CD1c-positive myeloid dendritic cell (primary cell): ENCODE measurements at regions not wholly inside any gene's neighbourhood (a gene's known extent, or its start where the extent isn't known, plus 50 kb on each side); places are given as distances from the start of the nearest gene placed in this dataset.
"Not testable (repeated sequence)": the region's sequence is repeated elsewhere in the genome, so short reads cannot be mapped to it uniquely, and the experiment has no call there.

Experiments used
- DNase-seq: peaks from one replicate; pipeline ENCODE4 v3.0.0-alpha.2; 2016; ENCODE audit errors: extremely low spot score

DNA sequence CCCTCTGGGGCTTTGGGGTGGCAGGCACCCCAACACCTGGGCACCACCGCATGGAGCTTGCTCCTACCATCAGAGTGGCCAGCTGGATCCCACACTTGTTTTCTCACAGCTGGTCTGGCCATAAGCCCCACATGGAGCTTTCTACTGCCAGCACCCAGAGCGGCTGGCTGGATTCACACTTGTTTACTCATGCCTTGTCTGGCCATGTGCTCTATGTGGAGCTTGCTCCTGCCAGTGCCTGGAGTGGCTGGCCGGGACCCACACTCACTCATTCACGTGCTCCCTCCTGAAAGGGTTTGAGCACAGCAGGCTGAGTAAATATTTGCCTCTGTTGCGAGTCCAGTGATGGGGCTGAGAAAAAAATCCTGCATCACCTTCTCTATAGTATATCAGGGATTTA is 487.0 kb downstream of the CD109 start:
- no peak for DNase-seq

GRCh38 chr6:74181471-74181870 is 485.5 kb downstream of the CD109 start:
- DNase-seq: no peak

GRCh38 chr6:74177506-74177905 is 481.5 kb downstream of the CD109 start:
- DNase-seq: no peak

- DNase-seq: not testable (repeated sequence)
Measured at GRCh38 chr6:74170550-74170949, 474.5 kb downstream of the CD109 start.

DNA sequence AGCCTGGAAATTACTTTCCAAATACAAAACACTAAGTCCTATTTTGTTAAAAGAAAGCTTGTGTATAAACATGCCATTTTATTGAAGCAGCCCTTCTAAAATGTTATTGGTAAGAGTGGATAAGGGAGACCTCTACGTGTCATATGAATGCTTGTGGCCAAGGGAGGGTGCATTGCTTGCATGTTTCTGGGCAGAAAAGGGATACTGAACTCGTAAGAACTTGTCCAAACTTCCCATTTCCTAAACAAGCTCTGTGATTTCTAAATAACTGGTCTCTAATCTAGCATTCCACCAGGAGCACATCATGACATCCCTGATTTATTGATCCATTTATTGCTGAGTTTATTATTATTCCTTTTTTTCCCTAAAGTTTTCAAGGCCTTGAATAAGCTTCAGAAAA is 474.1 kb downstream of the CD109 start:
- no peak for DNase-seq

DNA sequence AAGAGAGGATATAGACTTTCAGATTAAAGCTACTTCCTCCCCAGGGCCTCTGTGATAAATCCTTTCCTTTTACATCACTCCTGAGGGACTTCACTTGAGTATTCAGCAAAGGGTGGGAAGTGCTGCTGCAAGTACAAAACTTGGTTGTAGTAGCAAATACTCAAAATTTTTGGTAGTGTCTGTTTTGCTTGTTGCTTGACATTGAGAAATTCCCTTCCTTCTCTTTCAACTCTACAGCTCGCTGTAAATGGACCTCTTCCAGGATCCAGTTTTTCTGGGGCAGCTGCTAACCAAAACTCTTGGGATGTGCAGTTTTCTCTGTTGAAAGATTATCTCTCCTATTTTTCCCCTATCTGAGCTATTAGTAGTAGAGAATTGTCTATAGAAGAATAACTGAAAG is 472.0 kb downstream of the CD109 start:
- DNase-seq: no peak

GRCh38 chr6:74167511-74167910 is 471.5 kb downstream of the CD109 start:
- DNase-seq: no peak

DNA sequence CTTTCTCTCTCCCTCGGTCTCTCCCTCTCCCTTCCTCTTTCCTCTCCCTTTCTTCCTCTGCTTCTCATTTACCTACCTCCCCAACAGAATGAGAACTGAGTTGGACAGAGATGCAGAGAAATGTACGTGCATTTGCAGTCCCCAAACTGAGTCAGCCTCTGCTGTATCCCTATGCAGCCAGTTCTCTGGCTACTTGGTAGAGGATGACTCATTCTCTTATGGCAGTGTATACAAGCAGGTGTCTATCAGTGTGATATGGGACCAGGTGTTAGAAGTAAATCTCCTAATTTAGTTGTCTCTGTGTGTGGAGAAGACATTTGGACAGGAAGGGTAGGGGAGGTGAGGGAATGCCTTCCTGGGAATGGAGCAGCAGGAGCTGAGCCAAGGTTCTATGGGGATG is 470.8 kb downstream of the CD109 start:
- DNase-seq: no peak

GRCh38 chr6:74161380-74161779 is 465.4 kb downstream of the CD109 start:
- no peak for DNase-seq

- DNase-seq: no peak
Measured at GRCh38 chr6:74152096-74152675, 456.2 kb downstream of the CD109 start.

GRCh38 chr6:74145931-74146330 is 449.9 kb downstream of the CD109 start:
- DNase-seq: no peak

- no peak for DNase-seq
Measured at GRCh38 chr6:74137911-74138310, 441.9 kb downstream of the CD109 start.

GRCh38 chr6:74134327-74134726 is 438.3 kb downstream of the CD109 start:
- DNase-seq: no peak

DNA sequence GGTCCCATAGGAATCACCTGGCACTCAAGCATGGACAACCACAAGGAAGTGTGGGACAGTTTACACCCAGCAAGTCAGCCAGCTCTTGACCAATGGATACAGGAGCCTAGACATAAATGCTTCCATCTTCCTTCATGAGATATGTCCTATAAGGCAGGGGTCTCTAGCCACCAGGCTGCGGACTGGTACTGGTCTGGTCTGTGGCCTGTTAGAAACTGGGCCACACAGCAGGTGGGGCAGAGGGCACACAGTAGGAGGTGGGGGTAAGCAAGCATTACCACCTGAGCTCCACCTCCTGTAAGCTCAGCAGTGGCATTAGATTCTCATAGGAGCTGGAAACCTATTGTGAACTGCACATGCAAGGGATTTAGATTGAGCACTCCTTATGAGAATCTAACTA is 437.1 kb downstream of the CD109 start:
- DNase-seq: no peak

DNA sequence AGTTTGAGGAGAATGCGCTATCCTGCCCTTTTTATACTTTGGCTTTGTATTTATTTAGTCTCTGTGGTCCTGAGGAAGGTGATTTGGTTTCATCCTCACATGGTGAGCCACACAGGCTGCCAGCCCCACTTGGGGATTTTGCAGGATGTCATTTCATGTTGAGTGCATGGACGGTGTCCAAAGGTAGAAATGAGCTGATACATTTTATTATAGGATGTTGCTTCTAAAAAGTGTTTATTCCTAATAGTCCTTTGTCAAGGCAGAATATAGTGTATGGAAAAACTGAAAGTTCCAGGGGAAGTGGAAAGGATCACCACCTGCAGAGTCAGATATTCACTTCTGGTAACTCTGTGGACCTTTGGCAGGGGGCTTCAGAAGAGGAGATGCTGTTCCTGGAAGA is 434.6 kb downstream of the CD109 start:
- no peak for DNase-seq

GRCh38 chr6:74128536-74128935 is 432.5 kb downstream of the CD109 start:
- no peak for DNase-seq

DNA sequence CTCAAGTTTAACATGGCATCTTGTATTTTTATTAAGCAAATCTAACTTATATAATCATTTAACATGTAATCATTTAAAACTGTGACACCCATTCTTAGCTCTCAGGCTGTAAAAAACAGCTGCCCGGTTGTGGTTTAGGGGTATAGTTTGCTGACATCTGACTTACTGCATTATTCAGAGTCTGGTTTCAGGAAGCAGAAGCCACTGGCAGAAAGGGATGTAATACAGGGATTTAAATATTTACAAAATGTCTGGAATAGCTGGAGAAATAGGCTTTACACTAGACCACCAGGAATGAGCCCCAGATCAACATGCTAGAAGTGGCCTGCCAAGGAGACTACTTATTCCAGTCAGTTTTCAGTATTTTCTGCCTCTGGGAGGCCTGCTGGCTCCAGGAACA is 421.1 kb downstream of the CD109 start:
- no peak for DNase-seq

DNA sequence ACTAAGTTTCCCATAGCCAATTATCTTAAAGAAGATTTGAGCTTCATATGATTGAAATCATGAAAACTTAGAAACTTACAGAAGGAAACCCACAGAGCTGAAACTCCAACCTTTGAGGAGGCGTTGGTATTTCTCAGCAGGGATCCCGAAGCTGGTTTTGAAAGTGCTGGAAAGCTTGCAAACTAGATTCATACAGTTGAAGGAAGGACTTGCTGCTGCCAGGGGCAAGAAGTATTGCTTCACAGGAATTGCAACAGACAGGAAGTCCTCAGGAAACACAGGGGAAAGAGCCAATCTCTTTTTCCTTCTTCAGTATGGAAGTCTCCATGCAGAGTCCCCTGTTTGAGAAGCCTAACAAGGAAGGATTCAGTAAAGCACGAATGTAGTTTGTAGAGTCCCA is 419.7 kb downstream of the CD109 start:
- no peak for DNase-seq

GRCh38 chr6:74114428-74114827 is 418.4 kb downstream of the CD109 start:
- DNase-seq: peak; percentile 18

DNA sequence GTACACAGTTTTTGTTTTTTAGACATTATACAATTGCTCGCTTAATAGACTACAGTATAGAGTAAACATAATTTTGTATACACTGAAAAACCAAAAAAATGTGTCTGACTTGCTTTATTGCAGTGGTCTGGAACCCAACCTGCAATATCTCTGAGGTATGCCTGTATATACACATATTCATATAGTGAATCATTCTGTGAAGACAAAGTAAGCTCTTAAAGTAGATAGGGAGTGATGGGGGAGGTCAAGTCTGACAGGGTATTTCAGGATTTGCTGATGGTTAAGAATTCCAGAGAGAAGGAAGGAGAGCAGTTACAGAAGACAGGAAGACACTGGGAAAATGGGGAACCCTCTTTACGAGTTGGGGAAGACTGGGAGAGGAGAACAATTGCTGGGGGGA is 417.9 kb downstream of the CD109 start:
- no peak for DNase-seq

- DNase-seq: no peak
Measured at GRCh38 chr6:74103417-74103816, 407.4 kb downstream of the CD109 start.

GRCh38 chr6:74100719-74101287 is 404.8 kb downstream of the CD109 start:
- no peak for DNase-seq

DNA sequence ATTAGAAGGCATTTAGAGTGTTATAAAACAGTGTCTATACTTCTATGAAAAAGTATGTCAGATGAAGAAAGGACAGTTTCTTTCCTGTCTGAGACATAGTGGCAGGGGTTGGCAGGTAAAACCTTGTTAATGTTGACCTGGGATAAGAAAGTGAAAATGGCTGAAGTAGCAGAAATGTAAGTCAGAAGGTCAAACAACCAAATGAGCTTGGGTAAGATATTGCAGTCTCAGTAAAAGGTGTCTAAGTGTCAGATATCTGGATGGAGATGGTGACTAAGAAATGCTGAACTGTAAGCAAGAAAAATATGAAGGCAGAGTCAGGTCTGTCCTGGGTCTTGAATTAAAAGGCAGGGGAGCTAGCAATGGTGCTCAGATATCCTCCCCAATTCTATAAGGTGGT is 400.3 kb downstream of the CD109 start:
- no peak for DNase-seq

- DNase-seq: no peak
Measured at GRCh38 chr6:74093361-74093760, 397.4 kb downstream of the CD109 start.
